ENCODE measurements at regions not wholly inside any gene's neighbourhood (a gene's known extent, or its start where the extent isn't known, plus 50 kb on each side); places are given as distances from the start of the nearest gene placed in this dataset.

- TF ChIP-seq CTCF (conservative IDR thresholded peaks at IDR 0.05; ENCODE audit: low read length) (no peak), EZH2phosphoT487 (IDR thresholded peaks at IDR 0.05; ENCODE audit: borderline replicate concordance) (no peak)
Observed at GRCh38 chr13:31925079-31925478, 106.5 kb upstream of the FRY start.
